Dermis blood vessel endothelial cell (primary cell): ENCODE measurements at regions not wholly inside any gene's neighbourhood (a gene's known extent, or its start where the extent isn't known, plus 50 kb on each side); places are given as distances from the start of the nearest gene placed in this dataset.

ENCODE experiments used
- DNase-seq: peaks from one replicate; pipeline ENCODE4 v3.0.0; 2010

DNA sequence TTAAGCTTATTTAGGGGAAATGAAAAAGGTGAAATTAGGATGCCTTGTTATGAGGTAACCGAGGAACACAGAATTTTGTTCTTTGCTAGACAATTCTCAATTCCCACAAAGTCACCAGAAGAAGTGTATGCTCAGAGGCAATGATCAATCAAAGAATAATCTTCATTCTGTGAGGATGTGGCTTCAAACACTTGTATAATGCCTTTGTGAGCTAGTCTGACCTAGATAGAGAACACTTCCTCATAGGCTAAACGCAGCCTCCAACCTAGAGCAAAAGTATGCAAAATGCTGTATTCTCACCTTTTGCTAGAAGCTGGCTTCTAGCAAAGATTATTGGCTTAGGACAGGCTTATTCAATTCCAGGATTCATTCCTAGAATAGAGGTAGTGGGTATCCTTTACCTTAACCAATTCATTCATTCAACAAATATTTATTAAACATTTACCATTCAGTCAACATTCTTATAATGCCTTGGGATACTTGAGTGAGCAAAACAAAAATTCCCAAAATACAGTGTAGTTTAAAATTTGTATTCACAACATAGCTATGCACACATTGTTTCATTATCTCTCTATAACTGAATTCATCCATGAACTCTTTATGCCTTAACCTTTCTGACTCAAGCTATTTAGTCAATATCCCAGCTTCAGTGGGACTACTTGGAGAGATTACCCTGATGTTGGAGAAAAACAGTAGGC, 530.2 kb downstream of the PTPRC start:
- DNase-seq = no peak

DNA sequence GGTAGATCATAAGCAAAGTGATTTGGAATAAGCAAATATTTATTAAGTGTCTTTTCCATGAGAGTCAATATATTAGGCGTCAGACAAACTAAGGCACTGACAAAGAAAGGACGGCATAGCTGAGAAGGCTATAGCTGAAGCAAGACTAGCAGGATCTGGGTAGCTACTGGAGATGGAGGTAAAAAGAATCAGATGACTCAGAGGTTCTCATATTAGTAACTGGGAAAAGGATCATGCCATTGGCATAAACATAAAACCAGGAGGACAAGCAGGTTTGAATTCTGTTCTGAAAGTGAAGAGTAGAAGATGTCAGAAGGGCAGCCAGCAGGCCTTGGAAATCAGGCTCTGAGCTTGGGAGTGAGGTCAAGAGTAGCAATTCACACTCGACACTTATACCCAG, 531.9 kb downstream of the PTPRC start:
- no peak for DNase-seq

DNA sequence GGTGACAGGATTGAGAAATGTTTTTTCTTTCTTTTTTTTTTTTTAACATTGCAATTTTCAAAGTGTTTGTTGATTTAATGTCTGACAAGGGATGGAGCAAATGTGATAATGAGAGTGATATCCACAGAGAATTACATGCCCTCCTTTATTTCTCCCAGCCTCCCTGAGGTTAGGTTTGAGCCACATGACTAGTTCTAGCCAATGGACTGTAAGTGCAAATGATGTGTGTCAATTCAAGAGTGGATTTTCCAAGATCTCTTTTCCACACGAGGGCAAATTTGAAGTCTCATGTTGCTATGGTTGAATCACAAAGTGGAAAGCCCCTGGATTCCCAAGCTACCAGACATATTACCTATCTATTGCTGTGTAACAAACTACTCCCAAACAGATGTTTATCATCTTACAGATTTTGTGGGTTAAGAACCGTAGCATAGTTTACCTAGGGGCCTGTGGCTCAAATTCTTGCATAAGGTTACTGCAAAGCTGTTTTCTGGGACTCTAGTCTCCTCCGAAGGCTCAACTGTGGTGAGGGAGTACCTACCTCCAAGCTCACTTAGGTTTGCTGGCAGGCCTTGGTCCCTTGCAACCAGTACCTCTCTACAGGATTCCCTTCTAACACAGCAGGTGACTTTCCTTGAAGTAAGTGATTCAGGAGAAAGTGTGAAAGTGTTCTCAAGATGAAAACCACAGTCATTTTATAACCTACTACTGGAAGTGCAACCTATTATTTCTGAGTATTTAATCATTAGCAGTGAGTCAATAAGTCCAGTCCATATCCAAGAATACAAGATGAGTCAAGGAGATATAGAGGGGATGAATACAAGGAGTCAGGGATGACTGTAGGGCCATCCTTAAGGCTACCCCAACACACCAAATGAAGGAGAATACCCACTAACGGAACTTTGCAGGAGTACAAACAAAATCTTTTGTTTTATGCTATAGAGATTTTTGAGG, 533.6 kb downstream of the PTPRC start:
- no peak for DNase-seq

DNA sequence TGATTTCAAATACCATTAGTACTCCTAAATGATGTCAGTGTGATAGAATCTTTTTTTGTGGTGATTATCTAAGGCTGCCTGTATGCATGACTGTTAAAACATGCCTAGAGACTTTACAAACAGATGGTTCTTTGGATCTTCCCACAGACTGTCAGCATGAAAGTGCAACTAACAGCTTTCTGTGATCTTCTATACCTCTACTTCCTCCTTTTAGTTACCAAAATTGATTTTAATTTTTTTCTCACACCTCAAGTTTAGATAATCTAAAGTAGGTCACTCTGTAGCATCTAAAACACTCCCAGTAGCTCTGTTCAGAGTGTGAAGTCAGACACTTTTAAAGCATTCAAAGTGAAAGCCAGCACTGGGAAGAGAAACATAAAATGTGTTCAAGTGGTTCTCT, 534.5 kb downstream of the PTPRC start:
- DNase-seq = no peak

DNA sequence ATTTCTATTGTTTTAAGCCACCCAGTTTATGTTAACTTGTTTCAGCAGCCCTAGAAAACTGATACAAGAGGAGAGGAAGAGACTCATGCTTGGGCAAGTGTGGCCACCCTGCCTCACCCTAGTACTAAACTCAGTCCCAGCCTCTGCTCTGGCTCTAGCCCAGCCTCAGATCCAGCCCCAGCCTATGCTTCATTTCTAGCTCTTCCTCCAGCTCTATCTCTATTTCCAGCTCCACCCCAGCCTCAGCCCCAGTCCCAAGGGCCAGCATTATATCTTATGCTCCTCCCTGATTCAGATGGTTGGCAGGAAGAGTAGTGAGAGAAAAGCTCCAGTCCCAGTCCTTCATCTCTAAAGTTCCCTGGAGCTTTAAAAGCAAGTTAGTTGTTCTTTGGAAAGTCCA, 535.5 kb downstream of the PTPRC start:
- DNase-seq = no peak

DNA sequence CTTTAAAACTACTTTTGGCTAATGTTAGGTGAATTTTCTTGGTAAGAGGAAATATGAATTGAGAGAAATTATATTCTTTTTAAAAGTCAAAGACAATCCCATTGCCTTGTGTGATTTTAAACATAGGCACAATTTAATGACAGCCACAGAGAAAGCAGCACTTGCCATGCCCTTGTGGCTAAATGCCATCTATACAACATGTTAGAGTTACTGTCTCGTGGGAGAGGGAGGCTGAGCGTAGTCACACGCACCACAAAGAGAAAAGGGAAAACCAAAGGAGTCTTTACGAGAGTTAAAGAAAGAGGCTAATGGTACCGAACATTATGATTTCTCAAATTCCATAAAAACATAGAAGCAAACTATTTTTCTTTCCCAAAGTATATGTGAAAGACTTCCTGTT, 537.9 kb downstream of the PTPRC start:
- DNase-seq = no peak

DNA sequence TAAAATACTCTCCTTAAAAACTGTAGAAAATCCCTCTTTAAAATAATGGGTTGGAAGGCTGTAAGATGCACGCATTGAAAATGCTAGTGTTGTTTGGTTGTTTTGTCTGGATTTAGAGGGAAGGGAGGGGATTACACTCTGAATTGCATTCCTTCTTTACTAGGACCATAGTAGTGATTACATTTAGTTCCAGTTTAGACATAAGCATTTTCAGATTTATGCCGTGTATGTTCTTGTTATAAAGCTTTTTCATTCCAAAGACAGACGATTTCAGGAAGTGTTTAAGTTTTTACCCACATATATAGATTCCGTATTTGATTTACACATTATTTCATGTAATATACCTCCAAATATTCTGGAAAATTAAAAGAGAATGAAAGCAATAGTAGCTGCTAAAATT, 538.4 kb downstream of the PTPRC start:
- DNase-seq = no peak

DNA sequence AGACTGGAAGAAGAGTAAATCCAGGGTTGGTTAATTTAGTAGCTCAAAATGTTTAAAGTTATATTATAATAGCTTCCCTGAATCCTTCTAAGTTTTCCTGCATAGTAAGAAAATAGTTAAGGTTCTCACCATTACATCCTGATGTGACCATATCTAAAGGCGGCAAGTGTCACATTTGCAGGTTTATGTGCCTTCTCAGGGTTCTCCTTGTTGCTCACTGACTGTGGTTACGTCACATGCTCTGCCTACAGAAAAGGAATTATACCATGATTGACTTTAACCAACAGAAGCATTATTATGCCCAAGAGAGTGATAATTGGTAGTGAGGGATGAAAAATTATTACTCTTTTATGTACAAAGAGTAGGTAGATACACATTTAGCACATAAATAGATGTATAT, 539.8 kb downstream of the PTPRC start:
- DNase-seq = no peak

DNA sequence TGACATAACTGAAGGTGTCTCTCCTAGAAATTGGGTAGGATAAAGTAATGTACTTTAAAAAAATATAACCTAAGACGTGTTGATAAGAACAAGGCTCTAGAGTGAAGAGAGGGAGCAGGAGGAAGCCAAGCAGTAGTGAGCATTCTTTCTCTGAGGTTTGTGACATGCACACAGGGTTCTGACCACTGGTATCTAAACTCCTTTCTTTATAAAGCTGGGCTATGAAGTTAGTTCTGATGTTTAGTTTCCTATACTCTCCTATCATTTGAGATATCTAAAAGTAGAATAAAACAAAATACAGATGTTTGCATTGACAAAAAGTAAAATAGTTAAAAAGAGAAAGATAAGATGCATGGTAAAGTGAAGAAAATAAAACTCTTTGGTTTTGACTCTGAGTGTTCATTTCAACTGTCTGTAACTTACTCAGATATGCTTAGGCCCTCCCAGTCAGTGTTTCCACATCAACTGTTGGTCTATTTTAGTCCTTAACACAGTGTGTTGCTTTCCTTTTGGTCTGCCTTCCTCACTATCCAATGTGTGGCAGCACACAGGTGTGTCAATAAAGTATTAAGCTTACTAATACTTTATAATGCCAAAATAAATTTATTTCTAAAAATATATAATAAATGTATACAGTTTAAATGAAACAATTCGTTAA, 543.5 kb downstream of the PTPRC start:
- DNase-seq = no peak

DNA sequence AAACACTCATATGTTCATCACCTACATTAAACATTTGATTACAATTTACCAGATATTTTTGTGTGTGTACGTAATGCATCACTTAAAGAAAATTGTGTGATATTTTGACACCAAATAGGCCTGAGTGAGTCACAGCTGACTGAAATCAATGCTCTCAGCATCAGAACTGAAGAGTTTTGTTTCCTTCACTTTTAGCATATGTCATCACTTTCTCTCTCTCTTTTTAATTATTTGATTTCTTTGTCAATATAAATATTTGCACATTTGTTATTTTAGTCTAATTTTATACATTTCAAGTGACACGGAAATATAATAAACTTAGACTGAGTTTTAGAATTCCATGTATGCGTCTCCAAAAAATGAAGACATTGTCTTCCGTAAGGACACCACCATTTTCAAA, 545.3 kb downstream of the PTPRC start:
- no peak for DNase-seq

DNA sequence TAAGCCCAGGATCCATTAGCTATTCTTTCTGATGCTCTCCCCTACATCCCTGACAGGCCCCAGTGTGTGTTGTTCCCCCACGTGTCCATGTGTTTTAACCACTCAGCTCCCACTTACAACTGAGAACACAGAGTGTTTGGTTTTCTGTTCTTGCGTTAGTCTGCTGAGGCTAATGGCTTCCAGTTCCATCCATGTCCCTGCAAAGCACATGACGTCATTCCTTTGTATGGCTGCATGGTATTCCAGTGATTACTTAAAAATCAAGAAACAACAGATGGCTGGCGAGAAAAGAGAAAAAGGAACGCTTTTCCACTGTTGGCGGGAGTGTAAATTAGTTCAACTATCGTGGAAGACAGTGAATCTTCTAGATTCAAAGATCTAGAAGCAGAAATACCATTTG, 556.0 kb downstream of the PTPRC start:
- DNase-seq = no peak

DNA sequence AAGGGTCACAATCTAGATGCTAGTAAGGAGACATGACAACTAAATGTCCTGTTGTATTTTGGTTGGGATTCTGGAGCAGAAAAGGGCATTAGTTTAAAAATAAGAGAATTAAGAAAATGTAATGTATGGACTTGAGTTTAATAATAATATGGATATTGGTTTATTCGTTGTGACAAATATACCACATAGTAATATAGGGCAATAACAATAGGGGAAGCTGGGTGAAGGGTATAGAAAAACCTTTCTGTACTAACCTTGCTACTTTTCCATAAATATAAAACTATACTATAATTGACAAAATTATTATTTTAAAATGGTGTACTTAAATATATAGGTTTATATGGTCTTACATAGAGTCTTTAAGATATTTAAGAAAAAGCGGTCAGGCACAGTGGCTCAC, 558.9 kb downstream of the PTPRC start:
- DNase-seq = no peak

DNA sequence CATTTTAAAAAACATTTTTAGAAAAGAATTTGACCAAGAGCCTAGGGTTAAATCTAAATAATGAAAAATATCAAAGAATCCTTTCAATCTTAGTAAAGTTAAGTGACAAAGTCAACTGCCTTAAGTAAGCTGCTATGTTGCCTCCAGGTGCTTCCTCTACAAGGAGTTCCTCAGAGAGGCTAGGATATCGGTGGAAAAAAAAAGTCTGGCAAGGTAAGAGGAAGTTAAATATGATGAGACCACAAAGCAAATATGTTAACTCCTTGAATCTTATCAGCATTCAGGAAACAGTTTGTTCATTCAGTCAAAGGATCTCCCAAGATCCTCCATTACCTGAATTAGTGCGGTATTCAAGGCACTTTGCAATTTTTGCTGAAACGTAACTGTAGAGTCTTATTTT, 563.5 kb downstream of the PTPRC start:
- peak; percentile 91 for DNase-seq

DNA sequence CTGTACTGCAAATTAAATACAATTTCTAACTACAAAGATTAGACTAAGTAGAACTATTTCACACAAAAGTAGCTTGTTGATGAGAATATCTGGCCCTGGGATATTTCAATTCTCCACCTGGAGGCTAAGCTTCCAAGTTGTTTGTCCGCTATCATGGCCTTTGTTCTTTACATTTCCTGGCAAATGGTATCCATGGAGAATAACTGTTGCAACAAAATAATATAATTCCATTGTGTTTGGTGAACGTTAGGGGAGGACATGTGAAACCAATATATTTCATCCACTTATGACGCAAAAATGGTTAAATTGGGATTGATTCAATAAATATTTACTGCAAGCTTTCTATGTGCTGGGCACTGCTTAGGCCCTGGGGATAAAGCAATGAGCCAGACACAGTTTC, 565.4 kb downstream of the PTPRC start:
- peak; percentile 70 for DNase-seq

DNA sequence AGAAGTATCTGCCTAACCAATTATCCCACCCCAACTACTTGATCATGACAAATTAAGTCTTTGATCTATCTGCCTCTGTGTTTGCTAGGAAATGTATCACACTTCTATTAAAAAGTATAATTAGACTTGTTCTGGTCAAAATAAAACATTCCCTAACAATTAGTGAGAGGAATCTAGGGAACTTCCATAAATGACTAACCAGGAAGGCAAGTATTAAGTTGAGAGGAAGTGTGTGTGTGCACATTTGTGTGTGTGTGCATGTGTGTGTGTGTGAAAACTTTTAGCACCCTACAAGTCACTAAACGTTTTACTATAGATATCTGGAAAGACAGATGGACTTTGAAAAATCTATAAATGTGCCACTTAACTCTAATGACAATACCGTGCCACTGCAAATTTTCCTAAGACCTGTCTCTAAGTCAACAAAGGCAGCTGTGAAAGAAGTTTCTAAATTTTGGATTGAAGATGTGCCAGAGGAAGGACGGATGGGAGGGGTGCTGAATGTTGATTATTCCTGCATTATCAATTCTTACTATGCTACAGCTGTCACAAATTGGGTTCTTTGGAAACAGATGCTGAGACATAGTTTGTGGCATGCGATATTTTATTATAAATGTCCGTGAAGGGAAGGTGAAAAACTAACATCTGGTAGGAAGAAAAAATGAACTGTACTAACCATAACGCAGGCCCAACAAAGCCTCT, 567.1 kb downstream of the PTPRC start:
- peak; percentile 80 for DNase-seq

DNA sequence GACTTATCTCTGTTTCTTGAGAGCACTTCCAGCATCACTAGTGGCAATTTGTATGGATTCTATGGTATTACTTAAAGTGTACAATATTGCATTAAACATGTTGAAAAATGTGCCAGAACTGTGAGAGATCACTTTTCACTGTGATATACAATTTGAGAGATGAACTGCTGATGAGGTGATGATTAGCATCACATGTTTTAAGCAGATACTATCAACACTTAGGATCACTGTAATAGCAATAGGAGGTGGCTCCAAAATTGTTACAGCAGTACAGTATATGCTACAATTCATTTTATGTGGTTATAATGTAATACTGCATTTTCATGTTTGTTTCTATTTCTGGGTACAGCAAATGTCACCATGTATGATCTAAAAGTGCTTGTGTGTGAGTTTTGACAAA, 570.0 kb downstream of the PTPRC start:
- no peak for DNase-seq

DNA sequence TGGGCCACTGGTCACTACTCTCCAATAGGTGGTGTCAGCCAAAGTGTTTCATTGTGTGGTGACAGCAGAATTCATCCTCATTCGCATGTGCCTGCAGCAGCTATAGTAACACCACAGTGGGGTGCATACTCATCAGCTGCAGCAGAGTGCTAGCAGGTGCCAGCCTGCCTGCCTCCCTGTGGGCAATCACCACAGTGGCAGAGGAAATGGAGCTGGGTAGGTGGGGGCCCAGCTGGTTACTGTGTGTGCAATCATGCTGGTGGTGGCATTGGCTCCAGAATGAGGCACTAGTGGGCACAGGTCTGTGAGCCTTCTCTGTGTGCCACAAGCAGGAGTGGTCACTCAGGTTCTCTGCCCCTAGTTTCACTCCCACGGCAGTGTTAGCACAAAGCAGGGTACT, 579.2 kb downstream of the PTPRC start:
- DNase-seq = no peak

DNA sequence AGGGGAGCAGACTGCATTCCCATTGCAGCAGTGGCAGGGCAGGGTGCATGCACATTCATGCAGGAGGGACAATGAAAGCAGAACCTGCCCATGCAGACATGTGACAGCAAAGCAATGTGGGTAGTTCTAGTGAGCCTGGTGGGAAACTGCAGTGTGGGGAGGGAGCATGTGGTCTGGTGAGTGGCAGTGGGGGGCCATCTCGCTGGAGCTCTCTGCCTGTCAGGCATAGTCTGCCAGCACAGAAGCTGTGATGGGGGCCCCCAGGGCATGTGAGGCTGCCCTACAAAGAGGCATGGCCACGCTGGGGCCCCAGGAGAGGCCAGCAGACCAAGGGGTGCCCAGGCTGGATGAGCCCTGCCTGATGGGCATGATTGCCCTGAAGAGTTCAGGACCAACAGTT, 579.7 kb downstream of the PTPRC start:
- no peak for DNase-seq

DNA sequence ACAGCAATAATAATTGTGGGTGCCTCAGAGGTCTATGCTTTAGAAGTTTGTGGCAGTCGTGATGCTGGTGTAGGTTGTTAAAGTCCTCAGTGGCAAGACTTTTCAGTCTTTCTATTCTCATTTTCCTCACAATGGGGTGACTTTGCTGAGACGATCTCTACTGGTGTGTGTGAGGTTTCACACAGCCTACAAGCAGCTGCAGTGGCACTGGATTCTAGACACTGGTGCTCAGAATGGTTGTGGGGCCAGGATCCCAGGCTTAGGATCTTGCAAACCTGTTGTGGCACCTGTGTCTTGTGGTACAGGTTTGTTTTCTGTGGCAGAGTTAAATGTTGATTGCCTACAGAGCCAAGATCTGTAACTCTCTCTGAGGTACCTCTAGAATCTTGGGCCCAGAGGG, 581.2 kb downstream of the PTPRC start:
- no peak for DNase-seq

DNA sequence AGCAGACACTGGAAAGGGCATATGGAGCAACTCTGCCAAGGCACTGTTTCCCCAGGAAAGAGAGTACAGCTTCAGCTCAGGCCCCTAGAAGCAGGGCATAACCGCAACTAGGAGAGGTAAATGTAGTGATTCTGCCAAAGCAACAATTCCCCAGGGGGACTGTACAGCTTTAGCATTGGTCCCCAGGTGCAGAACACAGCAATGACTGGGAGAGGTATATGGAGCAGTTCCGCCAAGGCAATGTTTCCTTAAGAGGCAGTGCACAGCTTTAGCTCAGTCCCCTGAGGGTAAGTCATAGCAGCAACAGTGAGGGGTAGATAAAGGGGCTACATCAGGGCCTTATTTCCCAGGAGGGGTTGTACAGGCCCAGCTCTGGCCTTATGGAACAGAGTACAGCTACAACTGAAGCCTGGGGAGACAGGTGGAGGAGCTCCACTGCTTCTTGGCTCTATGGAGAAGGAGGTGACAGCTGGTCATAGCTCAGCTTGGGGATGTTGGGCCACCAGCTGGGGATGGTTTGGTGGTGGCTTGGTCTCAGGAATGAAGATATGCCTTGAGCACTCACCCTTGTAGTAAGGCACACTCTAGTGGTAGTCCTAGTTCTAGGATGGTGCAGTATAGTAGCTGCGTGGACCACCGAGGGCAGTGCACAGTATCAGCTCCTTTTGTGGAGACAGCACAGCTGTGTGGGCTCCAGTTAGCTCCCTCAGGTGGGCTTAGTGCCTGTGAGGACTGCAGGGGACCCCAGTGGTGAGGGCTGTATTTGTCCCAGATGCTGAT, 582.7 kb downstream of the PTPRC start:
- no peak for DNase-seq

DNA sequence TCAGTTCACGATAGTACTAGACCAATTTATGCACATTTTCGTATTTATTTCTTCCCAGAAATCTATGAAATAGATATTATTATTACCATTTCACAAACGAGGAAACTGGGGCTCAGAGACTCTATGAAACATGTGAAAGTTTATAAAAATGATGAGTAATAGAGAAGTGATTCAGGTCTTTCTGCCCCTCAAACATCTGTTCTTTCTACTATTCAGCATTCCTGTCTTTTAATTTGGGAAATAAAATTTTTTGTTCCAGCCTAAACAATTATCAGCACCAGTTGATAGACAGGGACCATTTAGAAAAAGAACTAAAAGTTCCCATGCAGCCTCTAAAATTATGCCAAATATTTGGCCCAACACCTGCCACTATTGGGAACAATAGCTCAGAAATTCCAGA, 585.1 kb downstream of the PTPRC start:
- no peak for DNase-seq

DNA sequence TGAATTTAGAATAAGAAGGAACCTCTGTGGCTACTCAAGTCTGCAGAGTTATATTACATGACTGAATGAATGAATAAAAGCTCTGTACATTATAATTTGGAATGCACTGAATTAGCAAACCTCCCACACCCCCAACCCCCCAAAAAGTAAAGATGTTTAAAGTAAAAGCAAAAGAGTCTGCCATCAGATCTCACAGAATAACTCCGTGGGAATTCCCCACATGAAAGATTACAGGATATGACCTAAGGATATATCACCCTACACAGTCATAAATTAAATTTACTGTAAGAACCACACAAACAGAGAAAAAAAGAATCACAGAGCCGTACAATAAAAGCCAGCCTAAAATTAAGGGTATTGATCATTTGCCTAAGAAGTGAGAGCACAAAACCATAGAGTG, 587.3 kb downstream of the PTPRC start:
- DNase-seq = peak; percentile 66
